NCI-H2227 (cell line): ENCODE measurements at regions not wholly inside any gene's neighbourhood (a gene's known extent, or its start where the extent isn't known, plus 50 kb on each side); places are given as distances from the start of the nearest gene placed in this dataset.
A peak's percentile ranks its signal among the peaks of the same experiment; 100 is the strongest.

ENCODE experiments used
- DNase-seq: peaks from one replicate; lab custom pipeline; 2025; ENCODE audit not compliant: unreplicated experiment; lab: John Stamatoyannopoulos, UW

DNA sequence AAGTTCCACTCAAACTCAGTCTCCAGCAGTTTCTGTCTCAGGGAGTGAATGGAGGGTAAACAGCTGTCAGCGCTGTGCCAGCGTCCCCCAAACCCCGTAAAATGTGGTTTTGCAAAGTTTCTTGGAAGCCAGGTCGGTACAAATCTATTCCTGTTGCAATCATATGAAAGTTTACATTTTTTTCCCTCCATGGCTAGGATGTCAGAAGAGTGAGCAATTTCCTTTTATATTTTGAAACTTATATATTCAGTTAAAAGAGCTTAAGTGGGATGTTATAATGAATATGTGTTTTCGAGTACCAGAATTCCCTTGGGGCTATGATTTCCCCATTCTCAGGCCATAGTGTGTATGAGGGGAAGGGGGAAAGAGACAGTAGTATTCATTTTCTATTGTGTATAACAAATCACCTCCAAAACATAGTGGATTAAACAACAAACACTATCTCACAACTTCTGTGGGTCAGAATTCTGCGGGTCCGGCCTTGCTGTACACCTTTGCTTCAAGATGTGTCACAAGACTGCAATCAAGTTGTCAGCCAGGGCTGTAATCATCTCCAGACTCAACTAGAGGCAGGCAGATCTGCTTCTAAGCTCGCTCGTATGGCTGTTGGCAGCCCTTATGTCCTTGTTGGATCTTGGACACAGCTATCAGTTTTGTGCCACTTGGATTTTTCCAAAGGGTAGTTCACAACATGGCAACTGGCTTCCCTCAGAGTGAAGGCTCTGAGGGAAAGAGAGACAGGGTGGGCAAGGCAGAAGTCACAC lies 107.4 kb downstream of the SNX18 start:
- peak; percentile 35 for DNase-seq

DNA sequence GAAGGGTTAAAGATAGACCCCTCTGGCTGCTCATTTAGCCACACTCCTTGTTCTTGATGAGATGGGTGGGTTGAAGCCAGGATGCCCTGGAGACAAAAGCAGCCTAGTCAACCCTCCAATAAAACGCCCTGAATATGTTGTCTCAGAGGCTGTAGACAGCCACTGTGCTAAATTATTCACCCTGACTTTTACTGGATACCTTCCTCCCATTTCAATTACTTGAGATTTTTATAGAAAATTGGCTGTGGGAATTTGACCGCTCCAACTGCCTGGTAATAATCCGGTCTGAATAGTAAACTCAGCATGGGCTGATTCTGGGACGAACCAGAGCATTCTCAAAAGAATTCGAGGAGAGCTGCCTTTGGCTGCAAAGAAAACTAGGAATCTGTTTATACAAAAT lies 104.2 kb downstream of the SNX18 start:
- DNase-seq, result no peak

DNA sequence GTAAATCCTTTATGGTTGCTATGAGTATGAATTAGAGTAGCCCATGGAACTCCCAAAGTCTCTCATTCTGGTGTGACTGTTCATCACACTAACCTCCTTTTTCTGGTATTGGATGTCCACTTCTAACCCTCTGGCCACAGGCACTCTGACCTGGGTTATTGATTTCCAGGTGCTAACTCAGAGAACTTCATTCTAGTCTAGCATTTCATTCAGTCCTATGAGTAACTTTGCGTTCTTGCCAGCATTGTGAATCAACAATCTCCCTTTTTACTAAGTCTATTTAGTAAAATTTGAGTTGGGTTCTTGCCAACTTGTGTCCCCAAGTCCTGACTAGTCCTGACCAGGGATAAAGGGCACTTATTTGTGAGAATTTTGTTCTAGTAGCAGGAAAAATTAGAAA lies 103.5 kb downstream of the SNX18 start:
- DNase-seq, result no peak

DNA sequence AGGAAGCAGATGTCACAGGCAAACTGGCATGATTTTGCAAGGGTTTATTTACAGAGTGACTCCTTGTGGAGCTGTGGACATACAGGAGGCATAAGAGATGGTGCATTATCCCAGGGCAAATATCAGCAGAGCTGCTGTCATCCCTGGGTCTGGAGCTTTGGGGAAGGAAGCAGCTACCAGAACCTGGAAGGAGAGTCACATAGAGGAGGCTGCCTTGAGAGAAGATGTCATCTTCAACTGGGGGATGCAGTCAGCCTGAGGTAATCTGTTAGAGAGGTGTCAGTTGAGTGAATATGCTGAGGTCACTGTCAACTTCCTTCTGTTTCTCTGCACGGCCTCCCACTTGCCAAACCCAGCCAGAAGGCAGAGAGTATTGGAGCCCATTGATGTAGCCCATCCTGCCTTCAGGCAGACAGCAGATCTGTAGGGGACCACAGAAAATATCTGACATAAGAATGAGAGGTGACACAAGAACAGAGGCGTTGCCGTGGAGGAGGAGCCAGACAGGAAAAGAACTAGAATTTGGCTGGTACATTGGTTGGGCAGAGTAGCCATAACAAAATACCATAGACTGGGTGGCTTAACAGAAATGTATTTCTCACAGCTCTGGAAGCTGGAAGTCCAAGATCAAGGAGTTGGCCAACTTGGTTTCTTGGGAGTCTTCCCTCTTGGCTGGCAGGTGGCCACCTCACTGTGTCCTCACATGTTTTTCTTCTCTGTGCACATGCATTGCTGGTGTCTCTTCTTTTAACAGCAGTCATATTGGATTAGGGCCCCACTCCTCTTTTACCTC lies 102.8 kb downstream of the SNX18 start:
- DNase-seq, result no peak

DNA sequence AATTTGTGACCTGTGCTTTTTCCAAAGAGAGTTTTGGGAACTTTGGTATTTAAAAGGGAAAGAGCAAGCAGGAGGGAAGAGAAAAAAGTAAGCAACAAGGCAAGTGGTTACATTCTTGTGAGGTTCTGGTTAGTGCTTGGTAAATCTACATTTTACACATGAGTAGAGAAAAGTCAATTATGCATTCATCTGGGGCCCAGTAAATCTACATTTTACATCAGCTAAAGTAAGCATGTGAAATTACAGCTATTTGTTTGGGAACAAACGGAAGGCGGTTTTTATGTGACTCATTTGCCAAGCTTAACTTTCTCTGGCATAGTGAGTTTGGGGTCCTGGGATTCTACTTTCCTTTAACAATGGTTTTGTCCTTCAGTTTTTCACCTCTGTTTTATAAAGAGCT lies 102.2 kb downstream of the SNX18 start:
- DNase-seq, result no peak

DNA sequence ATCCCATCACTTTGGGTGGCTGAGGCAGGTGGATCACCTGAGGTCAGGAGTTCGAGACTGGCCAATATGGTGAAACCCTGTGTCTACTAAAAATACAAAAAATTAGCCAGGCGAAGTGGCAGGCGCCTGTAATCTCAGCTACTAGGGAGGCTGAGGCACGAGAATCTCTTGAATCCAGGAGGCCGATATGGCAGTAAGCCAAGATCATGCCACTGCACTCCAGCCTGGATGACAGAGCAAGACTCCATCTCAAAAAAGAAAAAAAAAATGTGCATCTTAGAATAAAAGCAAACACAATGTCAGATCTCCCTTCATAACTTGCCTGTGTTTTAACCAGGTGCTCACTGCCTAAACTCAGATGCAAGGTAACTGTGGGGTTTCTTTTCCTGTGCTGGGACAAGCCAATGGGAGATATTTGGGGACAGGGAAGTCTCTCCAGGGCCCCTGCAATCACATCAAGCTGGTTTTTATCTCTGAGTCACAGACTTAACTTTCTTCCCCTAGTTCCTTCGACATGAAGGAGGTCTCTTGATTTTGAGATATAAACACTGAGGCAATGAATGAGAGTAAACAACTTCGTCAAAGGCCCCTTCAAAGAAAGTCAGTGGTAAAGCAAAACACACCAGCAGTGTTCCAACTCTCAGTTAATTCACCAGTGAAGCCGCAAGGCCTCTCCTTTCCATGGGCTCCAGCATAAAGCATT lies 99.1 kb downstream of the SNX18 start:
- DNase-seq, result no peak

DNA sequence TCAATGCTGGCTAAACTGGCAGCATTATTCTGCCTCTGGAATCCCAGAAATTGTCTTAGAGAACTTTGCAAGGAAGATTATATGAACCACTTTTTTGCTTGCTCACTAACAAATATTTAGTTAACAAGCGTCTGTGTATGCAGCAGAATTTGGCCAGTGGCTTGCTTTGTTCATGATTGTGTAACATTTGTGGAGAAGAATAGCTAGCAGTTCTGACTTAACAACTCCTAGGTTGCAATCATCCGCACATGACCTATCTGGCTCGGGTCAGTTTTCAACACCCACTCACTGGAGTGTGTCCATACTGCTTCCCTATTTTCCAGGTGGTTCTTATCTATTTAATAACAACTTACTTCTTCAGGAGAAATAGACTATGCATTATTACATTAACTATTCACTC lies 98.5 kb downstream of the SNX18 start:
- no peak for DNase-seq

DNA sequence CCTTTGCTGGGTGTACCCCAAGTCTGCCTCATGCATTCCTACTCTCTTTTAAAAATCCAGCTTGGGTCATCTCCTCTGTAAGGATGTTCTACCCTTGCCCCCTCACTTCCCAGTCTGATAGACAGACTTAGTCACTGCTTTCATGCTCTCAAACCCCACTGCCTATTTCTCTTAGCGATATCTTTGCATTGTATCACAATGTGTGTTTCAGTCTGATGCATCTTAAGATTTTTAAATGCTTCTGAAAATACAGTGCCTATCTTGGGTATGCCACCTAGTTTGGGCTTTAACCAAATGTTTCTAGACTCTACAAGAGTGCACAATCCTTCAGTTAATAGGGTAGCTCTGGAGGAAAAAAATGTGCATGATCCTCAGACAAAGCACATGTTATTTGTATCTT lies 97.8 kb downstream of the SNX18 start:
- no peak for DNase-seq

DNA sequence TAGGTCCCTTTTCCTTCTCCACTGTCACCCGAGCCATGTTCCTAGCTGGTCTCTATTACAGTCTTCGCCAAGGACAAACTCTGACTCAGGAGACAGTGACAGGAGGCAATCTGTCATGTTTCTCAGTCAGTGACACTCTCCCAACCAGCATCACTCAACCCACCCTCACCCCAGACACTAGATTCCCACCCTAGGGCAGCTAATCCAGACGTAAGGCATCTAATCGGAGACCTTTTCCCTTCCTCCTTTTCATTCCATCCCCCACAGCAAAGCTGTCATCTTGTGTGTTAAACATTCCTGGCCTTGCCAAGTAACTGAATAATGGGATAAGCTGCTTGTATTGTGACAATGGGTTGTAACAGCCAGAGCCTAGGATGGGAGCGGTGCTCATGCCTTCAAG lies 95.2 kb downstream of the SNX18 start:
- DNase-seq, result no peak

DNA sequence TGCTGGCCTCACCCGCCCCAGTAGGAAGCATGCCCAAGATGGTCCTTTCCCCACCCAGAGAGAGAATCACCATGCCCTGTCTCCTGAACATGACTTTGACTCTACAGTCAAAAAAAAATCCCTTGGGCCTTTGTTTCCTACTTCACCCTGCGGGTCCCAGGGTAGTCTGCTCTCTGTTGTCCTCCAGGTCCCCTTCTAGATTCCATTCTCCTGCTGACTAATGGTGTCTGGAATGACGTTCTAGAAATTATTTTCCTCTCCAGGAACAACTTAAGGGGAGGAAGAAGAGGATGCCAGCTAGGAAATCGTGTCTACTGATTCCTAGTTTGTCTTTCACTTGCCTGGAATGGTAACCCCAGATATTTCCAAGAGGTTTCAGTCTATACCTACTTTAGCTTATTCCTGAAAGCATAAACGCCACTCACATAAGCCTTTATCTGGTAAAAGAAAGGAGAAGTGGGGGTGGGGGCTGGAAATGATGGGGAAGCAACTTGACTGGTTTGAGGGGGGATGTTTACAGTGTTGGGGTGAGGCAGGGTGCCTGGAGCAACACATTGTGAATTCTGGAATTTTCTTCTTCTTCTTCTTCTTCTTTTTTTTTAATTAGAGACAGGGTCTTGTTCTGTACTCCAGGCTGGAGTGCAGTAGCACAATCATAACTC lies 93.9 kb downstream of the SNX18 start:
- no peak for DNase-seq

DNA sequence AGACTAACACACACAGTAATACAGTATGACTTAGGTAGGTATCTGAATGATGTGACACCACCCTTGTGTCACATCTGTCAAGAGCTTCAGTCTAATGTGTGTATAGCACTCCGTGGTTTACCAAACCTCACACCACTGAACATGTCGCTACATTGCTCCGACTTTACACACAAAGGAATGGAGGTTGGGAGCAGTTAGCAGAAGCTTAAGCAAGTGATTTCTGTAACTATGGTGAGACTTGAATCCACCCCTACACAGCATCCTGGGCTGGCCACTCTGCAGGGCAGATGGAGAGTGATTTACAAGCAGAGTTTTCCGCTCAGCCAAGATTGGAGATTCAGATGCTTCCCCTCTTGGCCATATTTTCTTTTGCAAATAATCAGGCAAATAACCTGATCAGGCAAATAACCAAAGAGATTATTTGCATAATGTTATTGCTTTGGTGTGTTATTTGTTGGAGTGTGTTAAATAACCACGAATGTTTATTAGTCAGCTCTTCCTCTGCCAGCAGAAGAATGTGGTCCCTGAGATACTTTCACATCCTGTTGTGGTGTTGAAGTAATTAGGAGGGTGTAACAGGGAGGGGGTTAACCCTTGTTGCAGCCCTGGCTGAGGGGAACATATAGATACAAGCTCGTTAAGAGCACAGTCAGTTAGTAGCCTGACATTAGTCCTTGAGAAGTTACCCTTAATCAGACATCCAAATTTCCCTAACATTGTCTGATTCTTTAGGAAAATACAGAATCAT lies 92.8 kb downstream of the SNX18 start:
- no peak for DNase-seq

DNA sequence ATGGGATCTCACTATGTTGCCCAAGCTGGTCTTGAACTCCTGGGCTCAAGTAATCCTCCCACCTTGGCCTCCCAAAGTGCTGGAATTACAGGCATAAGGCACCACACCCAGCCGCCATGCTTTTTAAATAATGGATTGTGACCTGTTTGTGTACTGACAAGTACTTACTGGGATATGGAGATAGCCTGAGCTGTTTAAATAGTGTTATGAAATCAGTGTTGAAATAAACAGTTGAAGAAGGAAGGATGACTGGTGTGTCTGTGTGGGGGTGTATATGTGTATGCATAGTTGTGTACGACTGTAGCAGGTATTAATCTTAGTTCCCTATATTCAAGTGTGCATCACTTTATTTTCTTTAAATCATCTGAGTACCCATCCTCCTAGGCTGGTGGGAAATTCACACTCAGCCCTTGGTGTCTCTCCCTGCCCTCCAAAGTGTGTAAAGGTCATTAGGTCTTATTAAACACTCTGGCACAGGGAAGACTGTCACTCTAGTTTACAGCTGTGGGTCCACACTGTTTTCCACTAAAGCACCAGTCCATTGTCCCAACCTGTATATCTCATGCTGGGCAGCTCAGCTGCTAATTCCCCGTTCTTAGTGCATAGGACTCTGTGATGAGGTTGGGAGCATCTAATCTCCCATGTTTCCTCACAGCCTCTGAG lies 91.0 kb downstream of the SNX18 start:
- no peak for DNase-seq

DNA sequence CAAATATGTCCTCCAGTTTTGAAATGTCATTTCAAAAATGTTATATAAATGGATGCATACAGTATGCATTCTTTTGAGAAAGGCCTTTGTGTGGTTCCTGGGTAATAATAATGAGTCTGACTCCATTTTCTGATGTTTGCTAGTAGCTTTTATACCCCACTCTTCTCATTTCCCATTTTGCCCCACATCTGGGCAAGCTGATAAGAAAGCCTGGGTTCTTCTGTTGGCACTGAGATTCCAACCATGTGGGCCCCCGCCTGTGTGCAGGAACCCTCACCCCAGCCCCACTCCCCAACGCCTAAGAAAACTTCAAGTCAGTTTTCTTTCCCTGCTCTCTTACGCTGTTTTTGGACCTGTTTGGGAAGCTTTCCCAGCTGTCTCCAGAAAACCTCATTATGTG lies 89.4 kb downstream of the SNX18 start:
- DNase-seq, result no peak

DNA sequence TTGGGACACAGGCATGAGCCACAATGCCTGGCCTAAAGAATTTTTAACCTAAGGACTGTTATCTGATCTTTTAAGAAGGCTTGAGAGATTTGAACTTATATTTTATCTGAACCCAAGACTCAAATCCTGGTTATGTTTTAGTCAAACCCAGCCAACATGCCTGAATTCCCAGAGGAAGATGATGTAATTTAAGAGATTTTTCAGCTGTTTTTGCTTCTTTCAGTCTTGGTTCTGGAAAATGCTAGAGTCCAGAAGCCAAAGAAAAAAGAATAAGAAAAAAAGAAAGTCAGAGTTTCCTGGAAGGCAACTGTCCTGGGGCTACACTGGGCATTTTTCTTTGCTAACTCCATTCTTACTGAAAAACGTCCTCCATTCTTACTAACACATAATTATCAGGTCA lies 85.8 kb downstream of the SNX18 start:
- no peak for DNase-seq

DNA sequence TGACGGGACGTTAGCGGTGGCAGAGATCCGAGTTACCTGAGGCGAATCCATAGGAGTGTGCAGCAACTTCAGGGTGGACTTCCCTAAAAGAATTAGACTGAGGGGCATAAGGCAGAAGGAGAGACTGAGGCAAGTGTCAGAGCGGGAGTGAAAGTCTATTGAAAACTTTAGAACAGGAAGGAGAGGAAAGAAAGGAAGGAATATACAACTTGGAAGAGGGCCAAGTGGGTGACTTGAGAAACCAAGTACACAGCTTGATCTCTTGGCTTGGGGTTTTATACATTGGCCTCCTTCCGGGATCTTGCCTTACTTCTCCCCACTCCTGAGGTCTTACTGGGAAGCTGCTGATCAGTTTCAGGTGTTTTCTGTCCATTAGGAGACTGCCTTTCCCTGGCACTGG lies 84.9 kb downstream of the SNX18 start:
- DNase-seq, result no peak

DNA sequence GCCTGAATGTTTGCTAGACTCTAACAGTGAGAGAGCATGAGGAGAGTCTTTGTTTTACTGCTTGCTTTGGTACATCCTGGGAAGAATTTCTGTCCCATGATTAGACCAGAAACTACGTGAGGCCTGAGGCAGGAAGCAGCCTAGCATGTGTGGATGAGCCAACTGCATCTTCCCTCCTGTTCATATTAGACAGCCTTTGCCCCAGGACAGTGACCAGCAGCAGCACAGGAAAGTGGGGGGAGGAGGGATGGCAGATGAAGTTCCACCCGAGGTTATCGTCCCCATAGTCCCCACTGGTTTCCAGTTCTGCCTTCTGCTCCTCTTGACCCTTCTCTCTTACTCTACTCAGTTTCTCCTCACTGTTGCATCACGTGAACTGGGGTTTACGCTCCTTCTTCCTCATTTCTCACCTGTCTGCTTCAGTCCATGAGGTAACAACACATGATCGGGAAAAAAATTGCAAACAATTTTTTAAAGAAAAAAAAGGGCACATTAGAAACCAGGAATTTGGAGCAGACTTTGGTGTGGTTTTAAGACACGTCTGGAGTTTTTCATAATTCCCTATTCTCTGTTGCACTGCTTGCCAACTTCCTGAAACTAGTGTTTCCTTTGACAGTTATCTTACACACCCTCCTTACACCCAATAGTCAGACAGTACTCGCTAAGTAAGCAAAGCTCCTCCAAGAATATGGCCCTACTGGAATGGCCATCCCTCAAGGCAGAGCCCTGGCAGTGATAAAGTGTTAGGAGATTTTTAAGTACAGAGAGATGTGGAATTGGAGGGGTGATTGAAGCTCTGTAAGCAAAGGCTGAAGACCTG lies 84.1 kb downstream of the SNX18 start:
- no peak for DNase-seq
